NCI-H1417 (cell line): ENCODE measurements at regions not wholly inside any gene's neighbourhood (a gene's known extent, or its start where the extent isn't known, plus 50 kb on each side); places are given as distances from the start of the nearest gene placed in this dataset.
A peak's percentile ranks its signal among the peaks of the same experiment; 100 is the strongest.

Experiments
- DNase-seq, 3 experiments: peaks; one replicate each; lab custom pipeline; 2025; lab: John Stamatoyannopoulos, UW

DNA sequence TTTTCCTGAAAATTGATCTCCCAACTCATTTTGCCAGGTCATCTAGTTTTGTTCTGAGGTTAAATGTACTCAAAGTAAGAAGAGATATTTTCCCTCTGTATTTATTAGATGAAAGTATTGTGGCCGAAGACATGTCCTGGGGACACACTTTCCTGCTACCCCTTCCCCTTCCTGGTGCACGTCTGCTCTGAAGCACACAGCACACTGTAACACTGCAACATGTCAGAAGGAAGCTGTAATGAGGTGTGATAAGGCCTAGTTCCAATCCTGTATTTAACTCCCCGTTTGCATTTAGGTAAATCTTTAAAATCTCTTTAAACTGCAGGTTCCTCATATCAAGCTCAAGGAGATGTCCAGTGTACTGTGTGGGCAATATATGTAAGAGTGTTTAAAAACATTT lies 99.4 kb downstream of the HDGFL1 start:
- DNase-seq, result no peak

- no peak for DNase-seq
Measured at GRCh38 chr6:22670605-22671004, 101.2 kb downstream of the HDGFL1 start.

DNA sequence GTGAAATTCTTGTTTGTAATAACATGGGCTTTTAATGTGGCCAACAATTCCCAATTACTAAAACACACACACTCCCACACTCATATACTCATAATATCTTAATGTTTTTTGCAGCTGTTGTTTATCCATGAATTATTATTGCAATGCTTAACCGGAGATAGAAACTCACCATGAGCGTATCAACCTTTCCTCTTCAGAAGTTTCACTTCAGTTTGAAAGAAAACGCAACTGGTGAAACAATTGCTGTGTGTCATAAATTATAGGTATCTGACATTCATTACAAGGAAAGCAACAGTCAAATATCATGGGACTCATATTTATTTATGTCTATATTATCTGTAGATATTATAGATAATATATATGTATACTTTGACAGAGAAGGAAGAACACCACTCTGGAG lies 104.1 kb downstream of the HDGFL1 start:
- peak in 1 of 3 experiments; percentile 8 for DNase-seq

DNA sequence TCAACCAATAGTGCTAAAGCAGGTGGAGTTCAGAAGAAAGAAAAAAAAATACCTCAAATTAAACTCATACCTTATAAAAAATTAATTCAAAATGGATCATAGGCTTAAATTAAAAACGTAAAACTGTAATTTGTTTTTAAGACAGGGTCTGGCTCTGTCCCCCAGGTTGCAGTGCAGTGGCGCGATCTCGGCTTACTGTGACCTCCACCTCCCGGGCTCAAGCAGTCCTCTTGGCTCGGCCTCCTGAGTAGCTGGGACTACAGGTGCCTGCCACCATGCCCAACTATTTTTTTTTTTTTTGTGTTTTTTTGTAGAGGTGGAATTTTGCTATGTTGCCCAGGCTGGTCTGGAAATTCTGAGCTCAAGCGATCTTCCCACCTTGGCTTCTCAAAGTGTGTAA lies 111.6 kb downstream of the HDGFL1 start:
- no peak for DNase-seq

DNA sequence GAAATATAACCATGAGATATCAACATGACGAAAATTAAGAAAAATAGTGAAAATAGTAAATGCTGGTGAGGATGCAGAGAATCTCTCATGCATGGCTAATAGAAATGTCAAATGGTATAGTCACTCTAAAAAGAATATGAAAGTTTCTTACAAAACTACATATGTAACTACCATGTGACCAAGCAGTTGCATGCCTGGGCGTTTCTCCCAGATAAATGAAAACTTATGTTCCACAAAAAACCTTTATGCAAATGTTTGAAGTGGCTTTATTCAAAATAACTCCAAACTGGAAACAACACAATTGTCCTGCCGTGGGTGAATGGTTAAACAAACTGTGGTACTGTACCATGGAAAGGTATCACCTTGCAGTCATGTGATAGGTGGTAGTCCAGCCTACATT lies 112.4 kb downstream of the HDGFL1 start:
- no peak for DNase-seq

- DNase-seq, result peak in 1 of 3 experiments; percentile 13
Measured at GRCh38 chr6:22682979-22683378, 113.6 kb downstream of the HDGFL1 start.

GRCh38 chr6:22690446-22690845 lies 121.1 kb downstream of the HDGFL1 start:
- DNase-seq, result no peak

DNA sequence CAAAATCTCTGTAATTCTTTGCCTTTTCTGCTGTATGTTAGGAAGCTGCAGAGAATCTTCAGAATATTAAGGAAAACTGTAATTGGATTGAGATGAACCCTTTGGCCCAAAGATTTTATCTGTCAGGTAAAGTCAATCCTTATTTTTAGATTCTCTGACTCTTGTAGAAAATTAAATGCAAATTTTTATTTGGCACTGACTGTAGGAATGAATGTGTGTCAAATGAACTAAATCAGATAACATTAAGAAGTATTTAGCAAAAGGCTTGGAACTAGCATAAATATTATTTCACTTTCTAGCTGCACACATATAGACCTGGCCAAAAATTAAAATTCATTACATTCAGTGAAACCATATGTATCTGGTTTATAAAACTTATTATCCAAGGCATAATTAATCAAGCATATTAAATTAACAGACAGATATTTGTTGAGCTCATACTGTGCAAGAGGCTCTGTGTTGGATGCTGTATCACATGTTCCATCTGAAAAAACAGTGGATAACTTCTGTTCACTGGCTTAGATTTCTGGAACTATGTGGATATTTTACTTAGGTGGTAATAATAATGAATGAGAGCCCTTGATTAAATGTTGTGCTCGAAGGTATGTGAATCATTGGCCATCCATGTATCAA lies 124.8 kb downstream of the HDGFL1 start:
- DNase-seq, result no peak

DNA sequence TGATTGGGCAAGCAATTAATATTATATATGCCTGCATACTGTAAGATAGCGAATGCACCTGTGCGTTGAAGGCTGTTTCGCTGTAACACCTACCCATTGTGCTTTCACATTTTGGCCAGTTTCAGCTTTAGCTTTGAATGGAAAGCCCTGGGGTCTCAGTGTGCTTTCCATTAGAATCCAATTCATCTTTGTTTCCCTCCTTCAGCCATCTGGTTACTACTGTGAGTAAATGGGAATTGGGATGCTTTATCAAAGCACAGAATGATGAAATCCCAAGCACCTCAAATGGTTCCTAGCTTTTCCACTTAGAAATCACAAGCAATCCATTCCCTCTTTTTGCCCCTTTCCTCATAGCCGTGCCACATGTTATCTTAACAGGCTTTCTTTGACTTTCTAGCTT lies 127.1 kb downstream of the HDGFL1 start:
- no peak for DNase-seq

DNA sequence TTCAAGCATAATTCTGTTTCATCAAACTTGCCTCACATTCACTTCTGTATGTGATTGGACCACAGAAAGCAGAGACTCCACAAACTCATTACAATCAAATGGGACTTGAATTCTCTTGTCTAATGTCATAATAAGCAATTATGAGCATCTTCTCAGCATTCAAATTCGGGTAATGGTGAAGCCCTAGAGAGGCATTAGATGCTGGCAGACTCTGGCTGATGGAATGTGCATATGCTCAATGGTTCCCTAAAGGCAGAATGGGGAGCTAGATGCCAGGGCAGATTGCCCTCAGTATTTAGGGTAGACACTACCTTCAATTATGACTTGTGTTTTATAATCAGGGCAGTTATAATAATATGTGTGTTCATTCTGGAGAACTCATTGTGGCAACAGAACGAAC lies 127.9 kb downstream of the HDGFL1 start:
- DNase-seq, result no peak

- no peak for DNase-seq
Measured at GRCh38 chr6:22699151-22699550, 129.8 kb downstream of the HDGFL1 start.

DNA sequence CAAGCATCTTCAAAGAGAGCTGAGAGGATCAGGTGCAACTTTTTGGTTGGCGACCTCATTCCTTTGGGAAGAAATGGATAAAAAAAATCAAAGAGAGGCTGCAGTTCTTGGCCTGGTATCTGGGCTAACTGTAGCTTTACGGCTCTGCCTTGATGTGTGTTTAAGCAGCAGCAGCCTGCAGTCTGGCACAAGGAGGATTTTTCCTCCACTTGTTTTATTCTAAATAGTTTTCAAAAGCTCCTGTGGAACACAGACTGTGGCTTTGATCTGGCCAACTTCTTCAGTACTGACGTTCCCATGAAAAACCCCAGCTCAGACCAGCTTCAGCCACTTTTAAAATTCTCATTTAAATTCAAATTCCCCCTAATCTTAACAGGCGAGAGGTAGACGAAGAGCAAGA lies 137.3 kb downstream of the HDGFL1 start:
- no peak for DNase-seq

DNA sequence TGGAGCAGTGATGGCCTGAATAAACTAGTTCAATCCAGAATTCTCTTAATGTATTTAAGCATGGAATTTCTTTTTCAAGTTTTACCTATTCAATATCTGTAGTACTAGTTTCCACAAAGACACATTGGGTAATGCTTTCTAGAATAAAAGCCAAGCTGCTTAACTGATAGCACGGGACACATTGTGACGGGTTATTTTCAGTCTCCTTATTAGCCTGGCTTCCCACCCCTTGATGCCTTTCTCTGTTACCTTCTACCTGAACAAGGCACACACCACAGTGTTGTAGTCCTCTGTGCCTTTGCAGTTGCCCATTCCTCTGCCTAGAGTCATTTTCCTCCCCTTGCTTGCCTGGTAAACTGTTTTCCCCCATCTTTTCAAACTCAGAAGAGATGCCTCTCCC lies 139.1 kb downstream of the HDGFL1 start:
- DNase-seq, result no peak

GRCh38 chr6:22709803-22710202 lies 140.4 kb downstream of the HDGFL1 start:
- DNase-seq, result no peak

DNA sequence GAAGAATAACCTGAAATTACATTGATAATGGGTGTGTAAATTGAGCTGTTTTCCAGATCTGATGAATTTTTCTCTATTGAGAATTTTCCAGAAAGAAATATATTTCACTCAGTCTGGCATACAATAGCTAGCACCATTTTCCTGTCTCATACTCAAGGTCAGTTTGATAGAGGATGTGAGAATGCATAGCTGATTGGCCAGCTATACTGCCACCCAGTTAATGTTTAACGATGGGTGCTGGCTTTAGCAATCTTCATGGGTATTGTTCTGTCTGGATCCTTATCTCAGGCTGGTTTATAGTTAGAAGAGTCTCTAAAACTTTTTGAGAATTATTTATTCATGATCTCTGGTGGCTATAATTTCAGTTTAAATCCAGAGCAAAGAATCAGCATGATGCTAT lies 147.4 kb downstream of the HDGFL1 start:
- no peak for DNase-seq

DNA sequence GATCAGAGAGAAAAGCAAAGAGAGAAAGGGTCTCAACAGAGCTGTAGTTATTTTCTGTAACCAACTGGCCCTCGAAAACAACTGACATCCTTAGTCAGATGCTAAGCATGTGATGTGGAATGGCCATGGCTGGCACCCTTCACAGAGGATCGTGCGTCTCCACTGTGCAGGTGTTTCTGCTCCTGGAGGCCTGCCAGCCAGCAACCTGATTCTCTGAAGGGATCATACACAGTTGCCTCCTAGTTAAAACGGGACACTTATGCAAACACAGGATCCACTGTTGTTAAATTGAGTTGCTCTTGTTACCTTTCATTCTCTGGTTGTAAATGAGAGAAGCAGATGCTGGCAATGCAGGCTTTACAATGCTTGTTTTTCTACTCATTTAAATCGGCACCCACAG lies 148.5 kb downstream of the HDGFL1 start:
- peak; percentile 68 to 93 (median 90) for DNase-seq

DNA sequence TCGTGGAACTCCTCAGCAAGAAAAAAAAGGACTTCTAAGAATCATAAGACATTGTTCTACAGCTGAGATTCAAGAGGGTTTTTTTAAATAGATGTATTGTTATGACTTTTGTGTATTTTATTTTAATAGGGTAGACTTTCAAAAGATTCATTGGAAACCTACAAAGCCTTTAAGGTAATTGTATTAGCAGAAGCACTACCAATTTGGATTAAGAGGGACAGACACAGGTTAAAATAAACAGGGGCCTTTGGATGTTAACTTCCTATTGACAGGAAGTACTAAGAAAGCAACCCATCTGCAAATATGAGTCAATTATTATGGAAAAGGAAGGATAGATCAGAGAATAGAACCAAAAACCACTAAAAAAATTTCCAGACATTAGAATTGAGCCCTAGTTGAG lies 153.5 kb downstream of the HDGFL1 start:
- no peak for DNase-seq

DNA sequence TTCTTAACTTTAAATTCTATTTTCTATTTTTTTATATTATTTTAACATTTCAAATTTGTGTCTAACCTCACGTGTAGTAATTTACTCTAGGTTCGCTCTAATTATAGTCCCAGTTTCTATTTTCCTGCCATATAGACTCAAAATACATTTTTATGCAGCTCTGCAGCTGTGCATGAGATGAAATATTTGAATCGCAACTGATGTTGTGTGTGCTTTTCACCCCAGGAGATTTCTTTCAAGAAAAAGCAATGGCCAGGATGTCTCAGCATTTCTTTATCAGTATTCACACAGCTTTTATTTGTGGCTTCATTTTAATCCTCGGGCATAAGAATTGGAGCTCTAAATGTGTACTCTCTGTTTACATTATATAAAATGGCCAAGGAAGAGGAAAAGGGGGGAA lies 157.6 kb downstream of the HDGFL1 start:
- no peak for DNase-seq

DNA sequence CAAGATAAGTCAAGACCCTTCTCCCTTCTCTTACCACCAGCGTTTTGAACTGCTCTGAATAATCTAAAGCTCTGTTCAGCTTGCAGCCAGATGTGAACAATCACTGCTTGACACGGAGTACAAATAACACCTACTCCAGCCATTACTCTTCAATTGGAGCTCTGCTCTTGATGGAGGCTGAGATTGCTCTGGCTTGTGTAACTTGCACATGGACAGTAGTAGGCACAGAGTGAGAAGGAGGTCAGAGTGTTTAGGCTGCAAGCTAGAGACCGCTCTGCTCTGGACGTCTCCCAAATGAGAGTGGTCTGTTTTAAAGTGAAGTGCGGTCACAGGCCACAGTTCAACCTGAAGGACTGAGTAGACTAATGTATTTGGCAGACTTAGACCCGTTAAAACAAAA lies 158.3 kb downstream of the HDGFL1 start:
- no peak for DNase-seq

GRCh38 chr6:22732176-22732970 lies 163.0 kb downstream of the HDGFL1 start:
- no peak for DNase-seq

DNA sequence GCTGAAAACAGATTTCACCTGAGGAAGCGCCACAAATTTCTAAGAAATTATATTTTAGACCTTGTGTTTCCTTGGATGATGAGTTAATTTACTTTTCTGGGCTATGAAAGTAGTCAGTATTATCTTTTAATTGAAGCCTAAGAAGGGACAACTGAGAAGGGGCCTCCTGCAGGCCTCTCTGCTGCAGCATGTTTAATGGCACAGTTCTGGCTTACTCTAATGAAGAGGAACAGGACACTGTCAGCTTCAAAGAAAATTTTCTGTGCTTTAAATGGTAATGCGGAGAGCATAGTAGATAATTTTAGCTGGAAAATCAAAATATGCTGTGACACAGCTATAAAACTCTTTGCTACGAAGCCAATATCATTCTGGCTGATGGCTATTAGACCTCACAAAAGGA lies 167.4 kb downstream of the HDGFL1 start:
- DNase-seq, result no peak

GRCh38 chr6:22737331-22737730 lies 168.0 kb downstream of the HDGFL1 start:
- DNase-seq, result peak; percentile 19 to 61 (median 47)

- DNase-seq, result no peak
Measured at GRCh38 chr6:22738194-22738593, 168.8 kb downstream of the HDGFL1 start.

GRCh38 chr6:22747571-22747970 lies 178.2 kb downstream of the HDGFL1 start:
- DNase-seq, result no peak
